ENCODE measurements at regions not wholly inside any gene's neighbourhood (a gene's known extent, or its start where the extent isn't known, plus 50 kb on each side); places are given as distances from the start of the nearest gene placed in this dataset.

GRCh38 chr1:72631449-72631848, 349.1 kb upstream of the NEGR1 start:
- TF ChIP-seq, protein P1, sequence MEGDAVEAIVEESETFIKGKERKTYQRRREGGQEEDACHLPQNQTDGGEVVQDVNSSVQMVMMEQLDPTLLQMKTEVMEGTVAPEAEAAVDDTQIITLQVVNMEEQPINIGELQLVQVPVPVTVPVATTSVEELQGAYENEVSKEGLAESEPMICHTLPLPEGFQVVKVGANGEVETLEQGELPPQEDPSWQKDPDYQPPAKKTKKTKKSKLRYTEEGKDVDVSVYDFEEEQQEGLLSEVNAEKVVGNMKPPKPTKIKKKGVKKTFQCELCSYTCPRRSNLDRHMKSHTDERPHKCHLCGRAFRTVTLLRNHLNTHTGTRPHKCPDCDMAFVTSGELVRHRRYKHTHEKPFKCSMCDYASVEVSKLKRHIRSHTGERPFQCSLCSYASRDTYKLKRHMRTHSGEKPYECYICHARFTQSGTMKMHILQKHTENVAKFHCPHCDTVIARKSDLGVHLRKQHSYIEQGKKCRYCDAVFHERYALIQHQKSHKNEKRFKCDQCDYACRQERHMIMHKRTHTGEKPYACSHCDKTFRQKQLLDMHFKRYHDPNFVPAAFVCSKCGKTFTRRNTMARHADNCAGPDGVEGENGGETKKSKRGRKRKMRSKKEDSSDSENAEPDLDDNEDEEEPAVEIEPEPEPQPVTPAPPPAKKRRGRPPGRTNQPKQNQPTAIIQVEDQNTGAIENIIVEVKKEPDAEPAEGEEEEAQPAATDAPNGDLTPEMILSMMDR (IDR thresholded peaks at IDR 0.05): no peak
- TF ChIP-seq POLR2A (IDR thresholded peaks at IDR 0.05): no peak

Data from uterus (tissue), 2 donors.